ENCODE measurements at regions not wholly inside any gene's neighbourhood (a gene's known extent, or its start where the extent isn't known, plus 50 kb on each side); places are given as distances from the start of the nearest gene placed in this dataset.

DNA sequence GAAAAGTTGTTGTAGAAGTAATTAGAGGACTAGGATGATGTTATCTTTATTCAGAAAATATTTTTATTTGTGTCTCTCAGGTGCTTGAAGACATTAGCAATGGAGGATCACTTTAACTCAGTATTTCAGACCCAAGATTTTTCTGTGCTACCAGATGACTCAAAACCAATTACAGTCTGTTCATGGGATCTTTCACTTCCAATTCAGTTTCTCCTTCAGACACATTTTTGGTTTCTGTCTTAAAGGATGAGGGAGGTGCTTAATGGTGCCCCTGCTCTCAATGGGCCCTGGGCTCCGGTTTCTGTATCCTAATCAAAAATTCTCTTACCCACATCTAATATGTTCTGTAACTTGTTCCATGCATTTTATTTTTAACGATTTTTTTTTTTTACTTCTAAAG lies 53.7 kb upstream of the HDAC4 start:
- no peak for FAIRE-seq
- H3K4me3 ChIP-seq (ENCODE audit: low read depth in 1 of 3, low read length in 3 of 3): no peak overlapping the region
- peaks cover 0 to 2% (median 0%) of the 10 kb centered on the region in 3 donors for H3K27me3 ChIP-seq (ENCODE audit: control insufficient read depth in 3 of 3, insufficient read depth in 3 of 3, low read length in 3 of 3)
- WGBS, 3 donors: 82 to 84% (median 82%) methylated on average over 2 of the region's 2 CpGs
- H3K36me3 ChIP-seq (ENCODE audit: control insufficient read depth in 3 of 3, insufficient read depth in 2 of 3, low read depth in 1 of 3, low read length in 3 of 3): no peaks in the 10 kb centered on the region
- DNase-seq: no peak
- H3K4me1 ChIP-seq (ENCODE audit: control insufficient read depth in 3 of 3, insufficient read depth in 2 of 3, low read depth in 1 of 3, low read length in 2 of 3): no peaks in the 10 kb centered on the region
- H3K9me3 ChIP-seq (ENCODE audit: control insufficient read depth in 2 of 2, insufficient read depth in 1 of 2, low read depth in 1 of 2, low read length in 1 of 2): no peaks in the 10 kb centered on the region
- no peak overlapping the region for H3K27ac ChIP-seq (ENCODE audit: low read depth in 1 of 3, low read length in 2 of 3)

Measured in small intestine (tissue), 7 donors.